ENCODE measurements at regions not wholly inside any gene's neighbourhood (a gene's known extent, or its start where the extent isn't known, plus 50 kb on each side); places are given as distances from the start of the nearest gene placed in this dataset.
"Not testable (repeated sequence)": the region's sequence is repeated elsewhere in the genome, so short reads cannot be mapped to it uniquely, and the experiment has no call there.

GRCh38 chr6:168242111-168242939 is 77.3 kb downstream of the DACT2 start:
- Histone ChIP-seq H3K27ac (ENCODE audit: low read depth in 1 of 2, low read length in 1 of 2) (no peak overlapping the region), H3K36me3 (ENCODE audit: control insufficient read depth in 2 of 2, insufficient read depth in 2 of 2, low read length in 1 of 2) (no peaks in the 10 kb centered on the region), H3K27me3 (ENCODE audit: control insufficient read depth in 2 of 2, insufficient read depth in 1 of 2, low read length in 1 of 2) (no peaks in the 10 kb centered on the region), H3K4me3 (ENCODE audit: low read length in 2 of 2) (no peak overlapping the region), H3K4me1 (ENCODE audit: control insufficient read depth in 2 of 2, insufficient read depth in 2 of 2, low read length in 2 of 2) (peaks cover 0 to 8% of the 10 kb centered on the region in 2 donors), H3K9me3 (ENCODE audit: control insufficient read depth in 2 of 2, insufficient read depth in 1 of 2, low read length in 1 of 2) (no peaks in the 10 kb centered on the region)
- DNase-seq (ENCODE audit: low read depth in 6 of 9, low spot score in 9 of 9): no peak
- 90% methylated on average over 9 of the region's 9 CpGs for WGBS

DNA sequence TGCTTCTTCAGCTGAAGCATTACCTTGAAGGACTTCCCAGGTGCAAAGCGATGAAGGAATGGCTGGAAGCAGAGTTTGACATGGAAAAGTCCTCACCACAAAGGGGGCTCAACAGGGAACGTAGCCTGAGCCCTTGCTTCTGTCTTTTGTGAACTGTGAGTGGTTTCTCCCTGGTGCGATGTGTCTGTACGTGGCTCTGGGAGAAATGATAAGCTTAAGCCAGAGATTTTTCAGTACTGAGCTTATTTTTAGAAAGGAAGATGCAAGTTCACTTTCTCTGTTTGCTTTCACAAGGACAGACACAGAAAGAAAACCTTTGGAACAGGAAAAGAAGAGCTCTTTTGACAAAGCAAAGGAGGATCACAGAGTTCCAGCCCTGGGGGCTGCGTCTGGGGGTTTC is 79.4 kb downstream of the DACT2 start:
- Histone ChIP-seq H3K27me3 (ENCODE audit: control insufficient read depth in 2 of 2, insufficient read depth in 1 of 2, low read length in 1 of 2) (no peaks in the 10 kb centered on the region), H3K4me1 (ENCODE audit: control insufficient read depth in 2 of 2, insufficient read depth in 2 of 2, low read length in 2 of 2) (peaks cover 0 to 8% of the 10 kb centered on the region in 2 donors), H3K36me3 (ENCODE audit: control insufficient read depth in 2 of 2, insufficient read depth in 2 of 2, low read length in 1 of 2) (no peaks in the 10 kb centered on the region), H3K4me3 (ENCODE audit: low read length in 2 of 2) (no peak overlapping the region), H3K9me3 (ENCODE audit: control insufficient read depth in 2 of 2, insufficient read depth in 1 of 2, low read length in 1 of 2) (no peaks in the 10 kb centered on the region), H3K27ac (ENCODE audit: low read depth in 1 of 2, low read length in 1 of 2) (no peak overlapping the region)
- DNase-seq (ENCODE audit: low read depth in 6 of 9, low spot score in 9 of 9): no peak
- 87% methylated on average over 5 of the region's 5 CpGs for WGBS

DNA sequence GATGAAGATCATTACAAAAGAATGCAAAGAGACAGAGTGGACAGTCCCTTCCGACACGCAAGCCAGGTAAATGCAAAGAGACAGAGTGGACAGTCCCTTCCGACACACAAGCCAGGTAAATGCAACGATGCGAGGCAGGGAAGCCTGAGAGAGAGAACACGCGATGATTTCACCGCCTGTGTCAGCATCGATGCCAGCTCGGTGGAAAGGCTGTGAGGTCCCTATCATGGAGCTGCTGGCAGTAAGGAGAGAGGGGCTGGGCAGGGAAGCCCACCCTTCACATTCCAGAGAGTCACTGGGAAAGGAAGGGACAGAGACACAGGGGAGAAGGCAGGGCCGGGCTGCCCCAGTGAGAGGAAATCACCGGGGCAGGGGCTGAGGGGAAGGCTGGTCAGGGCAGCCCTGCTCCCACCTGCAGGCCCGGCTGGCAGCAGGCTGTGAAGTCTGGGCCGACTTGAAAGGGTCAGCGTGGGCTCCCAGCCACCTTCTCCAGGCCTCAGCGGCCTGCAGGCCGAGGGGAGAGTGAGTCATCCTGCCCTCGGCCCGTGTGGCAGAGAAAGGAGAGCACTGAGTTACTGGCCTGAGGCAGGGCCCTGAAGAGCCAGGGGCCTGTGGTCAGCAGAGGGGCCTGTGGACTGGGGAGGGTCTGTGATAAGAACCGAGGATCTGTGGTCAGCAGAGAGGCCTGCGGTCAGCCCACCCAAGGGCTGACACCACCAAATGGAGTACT is 80.4 kb downstream of the DACT2 start:
- Histone ChIP-seq H3K9me3 (ENCODE audit: control insufficient read depth in 2 of 2, insufficient read depth in 1 of 2, low read length in 1 of 2) (no peaks in the 10 kb centered on the region), H3K27me3 (ENCODE audit: control insufficient read depth in 2 of 2, insufficient read depth in 1 of 2, low read length in 1 of 2) (no peaks in the 10 kb centered on the region), H3K27ac (ENCODE audit: low read depth in 1 of 2, low read length in 1 of 2) (peak overlapping the region; percentile 62 to 81), H3K4me3 (ENCODE audit: low read length in 2 of 2) (no peak overlapping the region), H3K36me3 (ENCODE audit: control insufficient read depth in 2 of 2, insufficient read depth in 2 of 2, low read length in 1 of 2) (no peaks in the 10 kb centered on the region), H3K4me1 (ENCODE audit: control insufficient read depth in 2 of 2, insufficient read depth in 2 of 2, low read length in 2 of 2) (peaks cover 0 to 8% of the 10 kb centered on the region in 2 donors)
- WGBS: 81% methylated on average over 21 of the region's 21 CpGs
- DNase-seq (ENCODE audit: low read depth in 6 of 9, low spot score in 9 of 9): no peak

DNA sequence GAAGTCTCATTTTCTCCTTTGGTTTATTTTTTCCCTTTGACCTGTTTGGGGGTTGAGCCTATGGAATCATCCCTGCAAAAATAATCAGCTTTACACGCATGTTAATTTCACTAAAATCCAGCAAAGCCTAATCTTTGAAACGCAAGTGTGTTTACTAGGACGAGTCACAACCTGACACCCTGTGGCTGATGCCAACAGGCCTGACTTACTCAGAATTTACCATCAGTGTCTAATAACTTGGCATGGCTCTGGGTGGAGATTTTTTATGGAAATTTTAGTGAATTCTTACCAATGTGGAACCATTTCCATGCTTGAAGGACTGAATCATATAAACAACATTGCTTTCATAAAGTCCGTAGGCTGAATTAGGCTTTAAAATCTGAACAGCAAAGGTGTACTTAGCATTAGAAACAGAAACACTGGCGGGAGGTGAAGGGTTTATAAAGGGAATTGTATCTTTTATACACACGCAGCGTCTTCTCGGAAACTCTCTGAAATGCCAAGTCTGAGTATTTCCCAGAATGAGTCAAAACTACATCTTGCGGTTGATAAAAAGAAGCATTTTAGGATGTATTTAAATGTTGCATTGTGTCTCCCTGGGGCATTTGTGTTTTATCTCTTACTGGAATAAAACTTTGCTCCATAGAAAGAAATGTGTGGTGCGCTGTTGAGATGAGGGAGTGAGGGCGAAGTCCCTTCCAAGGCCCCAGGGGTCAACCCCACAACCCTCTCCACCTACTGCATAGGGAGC is 81.2 kb downstream of the DACT2 start:
- H3K9me3 ChIP-seq (ENCODE audit: control insufficient read depth in 2 of 2, insufficient read depth in 1 of 2, low read length in 1 of 2): no peaks in the 10 kb centered on the region
- peaks cover 0 to 11% of the 10 kb centered on the region in 2 donors for H3K4me1 ChIP-seq (ENCODE audit: control insufficient read depth in 2 of 2, insufficient read depth in 2 of 2, low read length in 2 of 2)
- H3K36me3 ChIP-seq (ENCODE audit: control insufficient read depth in 2 of 2, insufficient read depth in 2 of 2, low read length in 1 of 2): no peaks in the 10 kb centered on the region
- H3K27ac ChIP-seq (ENCODE audit: low read depth in 1 of 2, low read length in 1 of 2): peak overlapping the region in 1 of 2 donors; percentile 69
- 92% methylated on average over 11 of the region's 11 CpGs for WGBS
- no peak overlapping the region for H3K4me3 ChIP-seq (ENCODE audit: low read length in 2 of 2)
- no peaks in the 10 kb centered on the region for H3K27me3 ChIP-seq (ENCODE audit: control insufficient read depth in 2 of 2, insufficient read depth in 1 of 2, low read length in 1 of 2)
- DNase-seq (ENCODE audit: low read depth in 6 of 9, low spot score in 9 of 9): peak in 1 of 9 donors; percentile 15

DNA sequence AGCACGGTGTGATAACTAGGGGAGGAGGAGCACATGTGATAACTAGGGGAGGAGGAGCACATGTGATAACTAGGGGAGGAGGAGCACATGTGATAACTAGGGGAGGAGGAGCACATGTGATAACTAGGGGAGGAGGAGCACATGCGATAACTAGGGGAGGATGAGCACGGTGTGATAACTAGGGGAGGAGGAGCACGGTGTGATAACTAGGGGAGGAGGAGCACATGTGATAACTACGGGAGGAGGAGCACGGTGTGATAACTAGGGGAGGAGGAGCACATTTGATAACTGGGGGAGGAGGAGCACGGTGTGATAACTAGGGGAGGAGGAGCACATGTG is 85.7 kb downstream of the DACT2 start:
- H3K9me3 ChIP-seq (ENCODE audit: control insufficient read depth in 2 of 2, insufficient read depth in 1 of 2, low read length in 1 of 2); DNase-seq (ENCODE audit: low read depth in 6 of 9, low spot score in 9 of 9); H3K36me3 ChIP-seq (ENCODE audit: control insufficient read depth in 2 of 2, insufficient read depth in 2 of 2, low read length in 1 of 2); H3K27me3 ChIP-seq (ENCODE audit: control insufficient read depth in 2 of 2, insufficient read depth in 1 of 2, low read length in 1 of 2); H3K4me1 ChIP-seq (ENCODE audit: control insufficient read depth in 2 of 2, insufficient read depth in 2 of 2, low read length in 2 of 2); H3K4me3 ChIP-seq (ENCODE audit: low read length in 2 of 2); H3K27ac ChIP-seq (ENCODE audit: low read depth in 1 of 2, low read length in 1 of 2): not testable (repeated sequence)
- 88% methylated on average over 7 of the region's 7 CpGs for WGBS

DNA sequence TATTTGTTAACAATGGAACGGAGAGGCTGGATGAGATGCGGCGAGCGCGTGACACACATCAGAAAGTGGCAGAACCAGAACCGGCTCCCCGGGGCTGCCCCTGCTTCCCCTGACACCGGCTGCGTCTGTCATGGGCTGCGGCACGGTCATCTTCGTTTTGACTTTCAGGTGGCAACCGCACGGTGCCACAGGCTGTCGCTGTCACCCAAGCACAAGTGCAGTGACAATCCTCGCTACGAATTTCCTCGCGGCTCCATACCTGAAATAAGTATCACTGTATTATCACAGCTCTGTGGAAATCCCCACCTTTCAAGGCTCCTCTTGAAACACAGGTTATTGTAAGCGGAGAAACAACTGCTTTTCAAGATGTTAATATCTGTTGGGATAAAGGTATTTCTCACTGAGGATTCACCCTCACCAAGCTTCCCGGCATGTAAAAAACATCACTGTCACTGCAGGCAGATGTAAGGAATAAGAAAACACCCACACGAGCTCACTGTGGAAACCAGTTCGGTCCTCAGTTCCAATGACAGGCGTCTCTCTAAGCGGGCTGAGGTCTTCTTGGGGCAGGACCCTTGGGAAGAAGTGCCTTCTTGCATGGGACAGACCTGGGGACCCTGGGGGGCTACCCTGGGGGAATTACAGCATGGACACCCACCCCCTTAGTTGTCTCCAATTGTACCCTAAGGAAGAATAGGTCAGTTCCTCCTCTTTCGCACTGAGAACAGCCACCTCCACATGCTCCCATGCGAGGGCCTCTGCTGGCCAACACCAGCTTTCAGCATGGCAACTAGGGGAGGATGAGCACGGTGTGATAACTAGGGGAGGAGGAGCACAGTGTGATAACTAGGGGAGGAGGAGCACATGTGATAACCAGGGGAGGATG is 86.3 kb downstream of the DACT2 start:
- Histone ChIP-seq H3K27me3 (ENCODE audit: control insufficient read depth in 2 of 2, insufficient read depth in 1 of 2, low read length in 1 of 2) (peaks cover 0 to 7% of the 10 kb centered on the region in 2 donors), H3K36me3 (ENCODE audit: control insufficient read depth in 2 of 2, insufficient read depth in 2 of 2, low read length in 1 of 2) (no peaks in the 10 kb centered on the region), H3K4me3 (ENCODE audit: low read length in 2 of 2) (no peak overlapping the region), H3K27ac (ENCODE audit: low read depth in 1 of 2, low read length in 1 of 2) (peak overlapping the region in 1 of 2 donors; percentile 14), H3K4me1 (ENCODE audit: control insufficient read depth in 2 of 2, insufficient read depth in 2 of 2, low read length in 2 of 2) (peaks cover 0 to 3% of the 10 kb centered on the region in 2 donors), H3K9me3 (ENCODE audit: control insufficient read depth in 2 of 2, insufficient read depth in 1 of 2, low read length in 1 of 2) (no peaks in the 10 kb centered on the region)
- no peak for DNase-seq (ENCODE audit: low read depth in 6 of 9, low spot score in 9 of 9)
- WGBS: 85% methylated on average over 28 of the region's 28 CpGs

- Histone ChIP-seq H3K27ac (ENCODE audit: low read depth in 1 of 2, low read length in 1 of 2) (no peak overlapping the region), H3K36me3 (ENCODE audit: control insufficient read depth in 2 of 2, insufficient read depth in 2 of 2, low read length in 1 of 2) (no peaks in the 10 kb centered on the region), H3K4me1 (ENCODE audit: control insufficient read depth in 2 of 2, insufficient read depth in 2 of 2, low read length in 2 of 2) (peaks cover 0 to 3% of the 10 kb centered on the region in 2 donors), H3K27me3 (ENCODE audit: control insufficient read depth in 2 of 2, insufficient read depth in 1 of 2, low read length in 1 of 2) (peaks cover 0 to 7% of the 10 kb centered on the region in 2 donors), H3K4me3 (ENCODE audit: low read length in 2 of 2) (no peak overlapping the region), H3K9me3 (ENCODE audit: control insufficient read depth in 2 of 2, insufficient read depth in 1 of 2, low read length in 1 of 2) (no peaks in the 10 kb centered on the region)
- no peak for DNase-seq (ENCODE audit: low read depth in 6 of 9, low spot score in 9 of 9)
- 37% methylated on average over 11 of the region's 11 CpGs for WGBS
These were observed 87.0 kb downstream of the DACT2 start for GRCh38 chr6:168232528-168232927.

DNA sequence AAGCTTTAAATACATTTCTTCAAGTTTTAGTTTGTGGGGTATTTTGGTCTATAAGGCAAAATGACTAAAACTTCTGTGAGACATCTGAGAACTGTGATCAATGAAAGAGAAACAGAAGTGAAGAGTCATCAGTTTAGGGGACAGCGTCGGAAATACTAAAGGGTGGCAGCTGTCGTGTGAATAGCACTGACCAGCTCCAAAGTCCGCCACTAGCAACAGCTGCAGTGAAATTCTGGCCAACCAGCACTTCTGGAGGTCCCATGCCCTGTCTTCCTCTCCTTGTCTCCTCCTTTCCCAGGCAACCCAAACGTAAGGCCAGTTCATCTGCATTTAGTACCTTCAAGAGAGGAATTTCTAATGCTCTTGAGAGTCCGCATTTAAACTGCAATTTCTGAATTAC is 87.5 kb downstream of the DACT2 start:
- peaks cover 0 to 7% of the 10 kb centered on the region in 2 donors for H3K27me3 ChIP-seq (ENCODE audit: control insufficient read depth in 2 of 2, insufficient read depth in 1 of 2, low read length in 1 of 2)
- H3K4me1 ChIP-seq (ENCODE audit: control insufficient read depth in 2 of 2, insufficient read depth in 2 of 2, low read length in 2 of 2): peaks cover 0 to 3% of the 10 kb centered on the region in 2 donors
- WGBS: 62% methylated on average over 6 of the region's 6 CpGs
- DNase-seq (ENCODE audit: low read depth in 6 of 9, low spot score in 9 of 9): no peak
- H3K36me3 ChIP-seq (ENCODE audit: control insufficient read depth in 2 of 2, insufficient read depth in 2 of 2, low read length in 1 of 2): no peaks in the 10 kb centered on the region
- H3K27ac ChIP-seq (ENCODE audit: low read depth in 1 of 2, low read length in 1 of 2): no peak overlapping the region
- H3K4me3 ChIP-seq (ENCODE audit: low read length in 2 of 2): no peak overlapping the region
- H3K9me3 ChIP-seq (ENCODE audit: control insufficient read depth in 2 of 2, insufficient read depth in 1 of 2, low read length in 1 of 2): no peaks in the 10 kb centered on the region
